HG03571 (cell line): ENCODE measurements at regions not wholly inside any gene's neighbourhood (a gene's known extent, or its start where the extent isn't known, plus 50 kb on each side); places are given as distances from the start of the nearest gene placed in this dataset.

Source experiments
- ATAC-seq: cut with Tn5 transposase; IDR thresholded peaks from one replicate; pipeline ENCODE4 v1.9.1; 2021; ENCODE audit not compliant: unreplicated experiment

GRCh38 chr15:95869920-95870319, 460.6 kb upstream of the NR2F2 start:
- no peak for ATAC-seq

GRCh38 chr15:95872366-95872771, 458.1 kb upstream of the NR2F2 start:
- no peak for ATAC-seq

- no peak for ATAC-seq
Observed at GRCh38 chr15:95874637-95875036, 455.9 kb upstream of the NR2F2 start.

- ATAC-seq, result no peak
Observed at GRCh38 chr15:95875121-95875643, 455.3 kb upstream of the NR2F2 start.

GRCh38 chr15:95880031-95880570, 450.4 kb upstream of the NR2F2 start:
- ATAC-seq, result no peak

GRCh38 chr15:95880630-95881029, 449.9 kb upstream of the NR2F2 start:
- no peak for ATAC-seq

GRCh38 chr15:95883064-95883463, 447.4 kb upstream of the NR2F2 start:
- no peak for ATAC-seq

GRCh38 chr15:95884276-95884675, 446.2 kb upstream of the NR2F2 start:
- no peak for ATAC-seq

GRCh38 chr15:95887666-95888390, 442.7 kb upstream of the NR2F2 start:
- ATAC-seq, result no peak

GRCh38 chr15:95888762-95889161, 441.7 kb upstream of the NR2F2 start:
- no peak for ATAC-seq

GRCh38 chr15:95894407-95894956, 436.0 kb upstream of the NR2F2 start:
- no peak for ATAC-seq

- ATAC-seq, result no peak
Observed at GRCh38 chr15:95895508-95895907, 435.0 kb upstream of the NR2F2 start.

GRCh38 chr15:95897651-95898050, 432.8 kb upstream of the NR2F2 start:
- no peak for ATAC-seq

GRCh38 chr15:95898761-95899160, 431.7 kb upstream of the NR2F2 start:
- ATAC-seq, result no peak

- ATAC-seq, result no peak
Observed at GRCh38 chr15:95901271-95901670, 429.2 kb upstream of the NR2F2 start.

- no peak for ATAC-seq
Observed at GRCh38 chr15:95902606-95903005, 427.9 kb upstream of the NR2F2 start.

GRCh38 chr15:95903352-95903751, 427.1 kb upstream of the NR2F2 start:
- no peak for ATAC-seq

GRCh38 chr15:95910643-95911212, 419.8 kb upstream of the NR2F2 start:
- no peak for ATAC-seq

GRCh38 chr15:95911570-95912279, 418.8 kb upstream of the NR2F2 start:
- ATAC-seq, result no peak

GRCh38 chr15:95912280-95912625, 418.2 kb upstream of the NR2F2 start:
- no peak for ATAC-seq

GRCh38 chr15:95912728-95913127, 417.8 kb upstream of the NR2F2 start:
- no peak for ATAC-seq

GRCh38 chr15:95916568-95916967, 413.9 kb upstream of the NR2F2 start:
- no peak for ATAC-seq
